Osteocyte (in vitro differentiated cells): ENCODE measurements at regions not wholly inside any gene's neighbourhood (a gene's known extent, or its start where the extent isn't known, plus 50 kb on each side); places are given as distances from the start of the nearest gene placed in this dataset.

ENCODE experiments used
- DNase-seq: peaks from one replicate; pipeline ENCODE4 v3.0.0; 2021; ENCODE audit warnings: mixed read lengths; ENCODE audit not compliant: unreplicated experiment; ENCODE audit errors: extremely low spot score
- H3K27ac Mint-ChIP-seq: one replicate; pipeline ENCODE4 v1.8.0; 2021; ENCODE audit warnings: mild to moderate bottlenecking, mixed read lengths; ENCODE audit not compliant: unreplicated experiment
- H3K27me3 Mint-ChIP-seq: one replicate; pipeline ENCODE4 v1.8.0; 2021; ENCODE audit warnings: mixed read lengths; ENCODE audit not compliant: unreplicated experiment
- H3K36me3 Mint-ChIP-seq: one replicate; pipeline ENCODE4 v1.8.0; 2021; ENCODE audit warnings: mixed read lengths; ENCODE audit not compliant: unreplicated experiment
- H3K4me1 Mint-ChIP-seq: one replicate; pipeline ENCODE4 v1.8.0; 2021; ENCODE audit warnings: mixed read lengths; ENCODE audit not compliant: unreplicated experiment
- H3K4me3 Mint-ChIP-seq: one replicate; pipeline ENCODE4 v1.8.0; 2021; ENCODE audit warnings: mild to moderate bottlenecking, moderate library complexity, mixed read lengths; ENCODE audit not compliant: unreplicated experiment
- H3K9me3 Mint-ChIP-seq: one replicate; pipeline ENCODE4 v1.8.0; 2021; ENCODE audit warnings: mixed read lengths; ENCODE audit not compliant: unreplicated experiment
- CTCF ChIP-seq: fragments of 200-600 bp; sonication (generic); IDR thresholded peaks from 2 replicates; pipeline ENCODE4 v1.5.0; 2021; ENCODE audit warnings: antibody characterized with exemption, mild to moderate bottlenecking, moderate library complexity

GRCh38 chr22:27064386-27064785 is 407.0 kb downstream of the MIAT start:
- Mint-ChIP-seq H3K27ac (no peak overlapping the region), H3K27me3 (no peaks in the 10 kb centered on the region), H3K4me3 (no peak overlapping the region), H3K4me1 (peaks cover 10% of the 10 kb centered on the region), H3K36me3 (no peaks in the 10 kb centered on the region), H3K9me3 (no peaks in the 10 kb centered on the region)
- DNase-seq: no peak
- TF ChIP-seq CTCF: no peak

- Mint-ChIP-seq H3K27ac (no peak overlapping the region), H3K36me3 (no peaks in the 10 kb centered on the region), H3K4me1 (peaks cover 10% of the 10 kb centered on the region), H3K4me3 (no peak overlapping the region), H3K9me3 (no peaks in the 10 kb centered on the region), H3K27me3 (no peaks in the 10 kb centered on the region)
- no peak for TF ChIP-seq CTCF
- no peak for DNase-seq
Measured at GRCh38 chr22:27065279-27065678, 407.9 kb downstream of the MIAT start.

- Mint-ChIP-seq H3K4me1 (peaks cover 10% of the 10 kb centered on the region), H3K36me3 (no peaks in the 10 kb centered on the region), H3K4me3 (no peak overlapping the region), H3K9me3 (no peaks in the 10 kb centered on the region), H3K27ac (no peak overlapping the region), H3K27me3 (no peaks in the 10 kb centered on the region)
- no peak for DNase-seq
- no peak for TF ChIP-seq CTCF
Measured at GRCh38 chr22:27066856-27067255, 409.5 kb downstream of the MIAT start.

GRCh38 chr22:27068121-27068520 is 410.7 kb downstream of the MIAT start:
- Mint-ChIP-seq H3K9me3 (no peaks in the 10 kb centered on the region), H3K4me3 (no peak overlapping the region), H3K27ac (no peak overlapping the region), H3K27me3 (no peaks in the 10 kb centered on the region), H3K36me3 (no peaks in the 10 kb centered on the region), H3K4me1 (peaks cover 10% of the 10 kb centered on the region)
- DNase-seq: no peak
- TF ChIP-seq CTCF: no peak

- Mint-ChIP-seq H3K27ac (no peak overlapping the region), H3K27me3 (no peaks in the 10 kb centered on the region), H3K9me3 (no peaks in the 10 kb centered on the region), H3K4me1 (no peaks in the 10 kb centered on the region), H3K4me3 (no peak overlapping the region), H3K36me3 (no peaks in the 10 kb centered on the region)
- no peak for DNase-seq
- no peak for TF ChIP-seq CTCF
Measured at GRCh38 chr22:27070594-27070993, 413.2 kb downstream of the MIAT start.
